Duodenal mucosa (tissue), 2 donors: ENCODE measurements at regions not wholly inside any gene's neighbourhood (a gene's known extent, or its start where the extent isn't known, plus 50 kb on each side); places are given as distances from the start of the nearest gene placed in this dataset.

Source experiments
- H3K27ac ChIP-seq: one replicate; pipeline ENCODE4 v1.7.0; 2013; ENCODE audit warnings: low read depth, low read length
- H3K27me3 ChIP-seq, 2 donors: one replicate each; pipeline ENCODE4 v1.7.0; 2013; ENCODE audit warnings: low read length in 2 of 2, control low read depth in 1 of 2; ENCODE audit not compliant: insufficient read depth in 2 of 2, control insufficient read depth in 1 of 2
- H3K36me3 ChIP-seq, 2 donors: one replicate each; pipeline ENCODE4 v1.7.0; 2013; ENCODE audit warnings: low read length in 2 of 2, control low read depth in 1 of 2; ENCODE audit not compliant: insufficient read depth in 2 of 2, control insufficient read depth in 1 of 2
- H3K4me1 ChIP-seq, 2 donors: one replicate each; pipeline ENCODE4 v1.7.0; 2013; ENCODE audit warnings: low read length in 2 of 2, control low read depth in 1 of 2; ENCODE audit not compliant: insufficient read depth in 2 of 2, control insufficient read depth in 1 of 2
- H3K4me3 ChIP-seq, 2 donors: one replicate each; pipeline ENCODE4 v1.7.0; 2013; ENCODE audit warnings: low read length in 2 of 2, low read depth in 1 of 2
- H3K9ac ChIP-seq, 2 donors: one replicate each; pipeline ENCODE4 v1.7.0; 2013; ENCODE audit warnings: low read length in 2 of 2, low read depth in 1 of 2
- H3K9me3 ChIP-seq, 2 donors: one replicate each; pipeline ENCODE4 v1.7.0; 2013; ENCODE audit warnings: low read length in 2 of 2, control low read depth in 1 of 2; ENCODE audit not compliant: control insufficient read depth in 1 of 2

GRCh38 chr12:53830631-53831030 is 78.9 kb upstream of the CISTR start:
- Histone ChIP-seq H3K27ac (no peak overlapping the region), H3K4me1 (no peaks in the 10 kb centered on the region), H3K27me3 (peaks cover 8% of the 10 kb centered on the region in 2 donors), H3K4me3 (no peak overlapping the region), H3K9ac (no peak overlapping the region), H3K9me3 (no peaks in the 10 kb centered on the region), H3K36me3 (no peaks in the 10 kb centered on the region)

GRCh38 chr12:53836119-53836655 is 84.4 kb upstream of the CISTR start:
- Histone ChIP-seq H3K27ac (no peak overlapping the region), H3K36me3 (no peaks in the 10 kb centered on the region), H3K27me3 (peaks cover 14 to 24% of the 10 kb centered on the region in 2 donors), H3K9ac (no peak overlapping the region), H3K4me3 (no peak overlapping the region), H3K4me1 (no peaks in the 10 kb centered on the region), H3K9me3 (no peaks in the 10 kb centered on the region)

GRCh38 chr12:53838978-53839377 is 87.2 kb upstream of the CISTR start:
- Histone ChIP-seq H3K4me1 (no peaks in the 10 kb centered on the region), H3K27me3 (peaks cover 22 to 23% of the 10 kb centered on the region in 2 donors), H3K27ac (no peak overlapping the region), H3K36me3 (no peaks in the 10 kb centered on the region), H3K4me3 (no peak overlapping the region), H3K9me3 (no peaks in the 10 kb centered on the region), H3K9ac (no peak overlapping the region)

GRCh38 chr12:53840316-53840715 is 88.5 kb upstream of the CISTR start:
- peaks cover 24 to 26% of the 10 kb centered on the region in 2 donors for H3K27me3 ChIP-seq

GRCh38 chr12:53842686-53843085 is 90.9 kb upstream of the CISTR start:
- Histone ChIP-seq H3K4me3 (no peak overlapping the region), H3K27me3 (peaks cover 13 to 22% of the 10 kb centered on the region in 2 donors), H3K9ac (no peak overlapping the region), H3K4me1 (no peaks in the 10 kb centered on the region), H3K9me3 (no peaks in the 10 kb centered on the region), H3K27ac (no peak overlapping the region), H3K36me3 (no peaks in the 10 kb centered on the region)

More at GRCh38 chr12:53840316-53840715, 88.5 kb upstream of the CISTR start:
- H3K27ac ChIP-seq = no peak overlapping the region
- no peak overlapping the region for H3K9ac ChIP-seq
- H3K4me1 ChIP-seq = no peaks in the 10 kb centered on the region
- H3K4me3 ChIP-seq = no peak overlapping the region
- no peaks in the 10 kb centered on the region for H3K9me3 ChIP-seq
- no peaks in the 10 kb centered on the region for H3K36me3 ChIP-seq

- H3K4me1 ChIP-seq = no peaks in the 10 kb centered on the region
- H3K27me3 ChIP-seq = peaks cover 13 to 23% of the 10 kb centered on the region in 2 donors
- H3K4me3 ChIP-seq = no peak overlapping the region
- H3K36me3 ChIP-seq = no peaks in the 10 kb centered on the region
- H3K9me3 ChIP-seq = no peaks in the 10 kb centered on the region
- no peak overlapping the region for H3K27ac ChIP-seq
- H3K9ac ChIP-seq = no peak overlapping the region
These were observed 91.8 kb upstream of the CISTR start for GRCh38 chr12:53843545-53843944.

- Histone ChIP-seq H3K9me3 (no peaks in the 10 kb centered on the region), H3K9ac (no peak overlapping the region), H3K36me3 (no peaks in the 10 kb centered on the region), H3K27ac (no peak overlapping the region), H3K4me1 (no peaks in the 10 kb centered on the region), H3K27me3 (peaks cover 9 to 25% of the 10 kb centered on the region in 2 donors), H3K4me3 (no peak overlapping the region)
These were observed 93.4 kb upstream of the HOXC13 start for GRCh38 chr12:53844994-53845844.

GRCh38 chr12:53845932-53846331 is 92.7 kb upstream of the HOXC13 start:
- Histone ChIP-seq H3K4me3 (no peak overlapping the region), H3K27me3 (peaks cover 15 to 31% of the 10 kb centered on the region in 2 donors), H3K9ac (no peak overlapping the region), H3K27ac (no peak overlapping the region), H3K9me3 (no peaks in the 10 kb centered on the region), H3K36me3 (no peaks in the 10 kb centered on the region), H3K4me1 (no peaks in the 10 kb centered on the region)

GRCh38 chr12:53849113-53849512 is 89.5 kb upstream of the HOXC13 start:
- peaks cover 21 to 26% of the 10 kb centered on the region in 2 donors for H3K27me3 ChIP-seq
- no peaks in the 10 kb centered on the region for H3K36me3 ChIP-seq
- H3K27ac ChIP-seq = no peak overlapping the region
- H3K4me3 ChIP-seq = no peak overlapping the region
- H3K4me1 ChIP-seq = no peaks in the 10 kb centered on the region
- H3K9me3 ChIP-seq = no peaks in the 10 kb centered on the region
- H3K9ac ChIP-seq = no peak overlapping the region

- Histone ChIP-seq H3K9ac (no peak overlapping the region), H3K27me3 (peaks cover 18 to 26% of the 10 kb centered on the region in 2 donors), H3K4me3 (no peak overlapping the region), H3K36me3 (no peaks in the 10 kb centered on the region), H3K27ac (no peak overlapping the region), H3K4me1 (no peaks in the 10 kb centered on the region), H3K9me3 (no peaks in the 10 kb centered on the region)
These were observed 89.0 kb upstream of the HOXC13 start for GRCh38 chr12:53849656-53850055.
